GM23338 (cell line): ENCODE measurements at regions not wholly inside any gene's neighbourhood (a gene's known extent, or its start where the extent isn't known, plus 50 kb on each side); places are given as distances from the start of the nearest gene placed in this dataset.

Experiments
- ATAC-seq: fragments of 200-7000 bp; cut with Tn5 transposase; 3 replicates; pipeline ENCODE4 v1.9.1; 2020
- DNase-seq: peaks from one replicate; pipeline ENCODE4 v3.0.0-alpha.2; 2015; ENCODE audit warnings: low spot score
- H2AFZ ChIP-seq: fragments of 200-600 bp; sonication (generic); 2 replicates; pipeline ENCODE4 v1.8.0; 2016; ENCODE audit warnings: antibody characterized with exemption, mild to moderate bottlenecking, moderate library complexity
- H3F3A ChIP-seq: fragments of 200-600 bp; sonication (generic); replicated peaks from 2 replicates; pipeline ENCODE4 v1.8.0; 2017; ENCODE audit warnings: antibody characterized with exemption, mixed run types, low read depth
- H3K27ac ChIP-seq: fragments of 200-600 bp; sonication (generic); 2 replicates; pipeline ENCODE4 v1.6.1; 2016; ENCODE audit warnings: low read depth
- H3K27me3 ChIP-seq: fragments of 200-600 bp; sonication (generic); 2 replicates; pipeline ENCODE4 v1.8.0; 2016; ENCODE audit warnings: mild to moderate bottlenecking, mixed run types, moderate library complexity; ENCODE audit not compliant: insufficient read depth
- H3K36me3 ChIP-seq: fragments of 200-600 bp; sonication (generic); 2 replicates; pipeline ENCODE4 v1.8.0; 2016; ENCODE audit warnings: mild to moderate bottlenecking; ENCODE audit not compliant: insufficient read depth
- H3K4me1 ChIP-seq: fragments of 200-600 bp; sonication (generic); 2 replicates; pipeline ENCODE4 v1.8.0; 2016; ENCODE audit warnings: mild to moderate bottlenecking, moderate library complexity; ENCODE audit not compliant: insufficient read depth
- H3K4me2 ChIP-seq: fragments of 200-600 bp; sonication (generic); 2 replicates; pipeline ENCODE4 v1.7.1; 2017; ENCODE audit warnings: mixed run types
- H3K4me3 ChIP-seq: fragments of 200-600 bp; sonication (generic); 2 replicates; pipeline ENCODE4 v1.6.1; 2016; ENCODE audit warnings: mixed run types
- H3K79me2 ChIP-seq: fragments of 200-600 bp; sonication (generic); replicated peaks from 2 replicates; pipeline ENCODE4 v1.8.0; 2017; ENCODE audit warnings: mild to moderate bottlenecking; ENCODE audit not compliant: insufficient read depth
- H3K9me2 ChIP-seq: fragments of 200-600 bp; sonication (generic); 2 replicates; pipeline ENCODE4 v1.8.0; 2017; ENCODE audit not compliant: insufficient read depth
- H4K20me1 ChIP-seq: fragments of 200-600 bp; sonication (generic); replicated peaks from 2 replicates; pipeline ENCODE4 v1.8.0; 2017; ENCODE audit warnings: mild to moderate bottlenecking; ENCODE audit not compliant: insufficient read depth
- H3K27ac Mint-ChIP-seq: 2 replicates; pipeline ENCODE4 v1.8.0; 2020; ENCODE audit warnings: inconsistent platforms, mild to moderate bottlenecking, moderate library complexity, mixed read lengths
- H3K27me3 Mint-ChIP-seq: 3 replicates; pipeline ENCODE4 v1.8.0; 2022; ENCODE audit warnings: low read depth, mild to moderate bottlenecking, moderate library complexity, mixed read lengths, inconsistent platforms; ENCODE audit not compliant: insufficient read depth, poor library complexity
- H3K36me3 Mint-ChIP-seq: 3 replicates; pipeline ENCODE4 v1.8.0; 2021; ENCODE audit warnings: low read depth, mild to moderate bottlenecking, inconsistent platforms, moderate library complexity, mixed read lengths
- H3K4me1 Mint-ChIP-seq: 3 replicates; pipeline ENCODE4 v1.8.0; 2020; ENCODE audit warnings: mild to moderate bottlenecking, inconsistent platforms, mixed read lengths
- H3K4me3 Mint-ChIP-seq: 3 replicates; pipeline ENCODE4 v1.8.0; 2021; ENCODE audit warnings: moderate library complexity, mild to moderate bottlenecking, inconsistent platforms, mixed read lengths
- H3K9me3 Mint-ChIP-seq: 3 replicates; pipeline ENCODE4 v1.8.0; 2020; ENCODE audit warnings: moderate library complexity, mild to moderate bottlenecking, inconsistent platforms, mixed read lengths
- CREB1 ChIP-seq: fragments of 250-450 bp; sonication (Bioruptor Pico); IDR thresholded peaks from 2 replicates; pipeline ENCODE4 v1.5.0; 2020; ENCODE audit warnings: low read depth, mild to moderate bottlenecking, moderate library complexity
- CTCF ChIP-seq, 2 experiments: fragments of 200-600 bp in 1 of 2; sonication (generic) in 1 of 2; conservative IDR thresholded peaks; 2 replicates each; pipeline versions ENCODE4 v1.5.1 to v1.6.1; 2016 to 2017; ENCODE audit warnings: antibody characterized with exemption in 2 of 2, low read depth in 2 of 2, mild to moderate bottlenecking in 2 of 2, moderate library complexity in 1 of 2
- ETS1 ChIP-seq: IDR thresholded peaks from 2 replicates; pipeline ENCODE4 v1.6.1; 2016; ENCODE audit warnings: antibody characterized with exemption
- EZH2 ChIP-seq: fragments of 200-600 bp; sonication (generic); IDR thresholded peaks from one replicate; pipeline ENCODE4 v1.8.0; 2017; ENCODE audit warnings: antibody characterized with exemption, mild to moderate bottlenecking, low read depth; ENCODE audit not compliant: unreplicated experiment
- EZH2phosphoT487 ChIP-seq: fragments of 200-600 bp; sonication (generic); IDR thresholded peaks from one replicate; pipeline ENCODE4 v1.8.1; 2018; ENCODE audit warnings: antibody characterized with exemption; ENCODE audit not compliant: unreplicated experiment
- JUNB ChIP-seq: IDR thresholded peaks from one replicate; pipeline ENCODE4 v1.6.1; 2016; ENCODE audit warnings: antibody characterized with exemption; ENCODE audit not compliant: unreplicated experiment
- POLR2AphosphoS5 ChIP-seq: IDR thresholded peaks from 2 replicates; pipeline ENCODE4 v1.6.1; 2016; ENCODE audit warnings: antibody characterized with exemption, low read depth
- REST ChIP-seq: IDR thresholded peaks from one replicate; pipeline ENCODE4 v1.6.1; 2018; ENCODE audit warnings: antibody characterized with exemption; ENCODE audit not compliant: unreplicated experiment
- ZNF114 ChIP-seq: fragments of 250-450 bp; sonication (Bioruptor Pico); IDR thresholded peaks from 2 replicates; pipeline ENCODE4 v1.5.0; 2020; ENCODE audit warnings: mild to moderate bottlenecking, moderate library complexity

- DNase-seq (no peak), ATAC-seq (no peak)
- Histone ChIP-seq H3F3A (no peaks in the 10 kb centered on the region), H3K4me3 (no peak overlapping the region), H3K9me2 (no peaks in the 10 kb centered on the region), H3K4me2 (no peak overlapping the region), H2AFZ (no peak overlapping the region), H3K79me2 (no peaks in the 10 kb centered on the region), H3K4me1 (peaks cover 12% of the 10 kb centered on the region; the same call in 1 of the 2 replicates), H3K27ac (no peak overlapping the region), H4K20me1 (no peaks in the 10 kb centered on the region), H3K27me3 (no peaks in the 10 kb centered on the region), H3K36me3 (no peaks in the 10 kb centered on the region)
- Mint-ChIP-seq H3K27ac (no peak overlapping the region), H3K36me3 (no peaks in the 10 kb centered on the region), H3K9me3 (peaks cover 9% of the 10 kb centered on the region; the same call in 1 of the 3 replicates), H3K27me3 (peaks cover 6% of the 10 kb centered on the region), H3K4me3 (no peak overlapping the region), H3K4me1 (peaks cover 30% of the 10 kb centered on the region; the same call in 2 of the 3 replicates)
- no peak for TF ChIP-seq ZNF114 (CRISPR knock-in tag)
Observed at GRCh38 chr22:27046086-27046485, 388.7 kb downstream of the MIAT start.

GRCh38 chr22:27046603-27047002, 389.2 kb downstream of the MIAT start:
- H3K79me2 ChIP-seq, result no peaks in the 10 kb centered on the region
- no peak overlapping the region for H3K4me3 ChIP-seq
- DNase-seq, result no peak
- Mint-ChIP-seq H3K27ac (no peak overlapping the region), H3K27me3 (peaks cover 6% of the 10 kb centered on the region), H3K9me3 (peaks cover 9% of the 10 kb centered on the region; the same call in 1 of the 3 replicates), H3K4me1 (peaks cover 29% of the 10 kb centered on the region; the same call in 2 of the 3 replicates), H3K36me3 (no peaks in the 10 kb centered on the region), H3K4me3 (no peak overlapping the region)
- H4K20me1 ChIP-seq, result no peaks in the 10 kb centered on the region
- H3K9me2 ChIP-seq, result no peaks in the 10 kb centered on the region
- no peak overlapping the region for H3K27ac ChIP-seq
- H3K4me1 ChIP-seq, result peaks cover 12% of the 10 kb centered on the region; the same call in 1 of the 2 replicates
- H3K4me2 ChIP-seq, result no peak overlapping the region
- H2AFZ ChIP-seq, result no peak overlapping the region
- ATAC-seq, result no peak
- H3K27me3 ChIP-seq, result no peaks in the 10 kb centered on the region
- H3K36me3 ChIP-seq, result no peaks in the 10 kb centered on the region
- no peaks in the 10 kb centered on the region for H3F3A ChIP-seq
- no peak for TF ChIP-seq CTCF (conservative IDR thresholded peaks at IDR 0.05; ENCODE audit: low read depth in 2 of 2)
- no peak for TF ChIP-seq ETS1
- TF ChIP-seq ZNF114 (CRISPR knock-in tag), result no peak
- no peak for TF ChIP-seq EZH2
- TF ChIP-seq REST, result no peak
- TF ChIP-seq JUNB, result no peak
- TF ChIP-seq POLR2AphosphoS5, result no peak
- no peak for TF ChIP-seq EZH2phosphoT487
- TF ChIP-seq CREB1 (CRISPR knock-in tag), result no peak
